ENCODE measurements at regions not wholly inside any gene's neighbourhood (a gene's known extent, or its start where the extent isn't known, plus 50 kb on each side); places are given as distances from the start of the nearest gene placed in this dataset.
"Not testable (repeated sequence)": the region's sequence is repeated elsewhere in the genome, so short reads cannot be mapped to it uniquely, and the experiment has no call there.

DNA sequence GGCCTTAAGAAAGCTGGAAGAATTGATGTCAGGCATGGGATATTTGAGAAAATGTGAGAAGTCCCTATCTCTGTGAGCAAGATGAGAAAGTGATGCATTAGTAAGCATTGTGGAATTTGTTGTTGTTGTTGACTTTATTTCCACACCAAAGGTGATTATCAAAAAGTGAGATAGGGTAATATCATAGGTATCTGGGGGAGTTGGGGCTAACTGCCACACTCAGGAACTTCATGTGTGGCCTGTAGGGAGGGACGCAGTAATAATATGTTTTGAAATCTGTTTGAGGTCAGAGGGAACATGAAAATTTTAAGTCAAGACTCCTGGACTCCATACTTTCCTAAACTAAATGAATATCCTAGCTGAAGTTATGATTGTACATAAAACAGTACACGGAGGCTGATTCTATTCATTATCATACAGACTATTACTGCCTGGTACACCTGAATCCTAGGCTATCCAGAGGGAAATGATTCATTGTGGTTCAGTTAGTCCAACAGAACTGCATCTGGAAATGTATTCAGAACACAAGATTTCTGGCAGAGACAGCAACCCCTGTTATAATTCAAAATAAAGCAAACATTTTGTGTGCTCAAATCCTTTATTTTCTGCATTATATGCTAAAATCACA lies 304.8 kb downstream of the CPS1 start:
- no peak for DNase-seq

DNA sequence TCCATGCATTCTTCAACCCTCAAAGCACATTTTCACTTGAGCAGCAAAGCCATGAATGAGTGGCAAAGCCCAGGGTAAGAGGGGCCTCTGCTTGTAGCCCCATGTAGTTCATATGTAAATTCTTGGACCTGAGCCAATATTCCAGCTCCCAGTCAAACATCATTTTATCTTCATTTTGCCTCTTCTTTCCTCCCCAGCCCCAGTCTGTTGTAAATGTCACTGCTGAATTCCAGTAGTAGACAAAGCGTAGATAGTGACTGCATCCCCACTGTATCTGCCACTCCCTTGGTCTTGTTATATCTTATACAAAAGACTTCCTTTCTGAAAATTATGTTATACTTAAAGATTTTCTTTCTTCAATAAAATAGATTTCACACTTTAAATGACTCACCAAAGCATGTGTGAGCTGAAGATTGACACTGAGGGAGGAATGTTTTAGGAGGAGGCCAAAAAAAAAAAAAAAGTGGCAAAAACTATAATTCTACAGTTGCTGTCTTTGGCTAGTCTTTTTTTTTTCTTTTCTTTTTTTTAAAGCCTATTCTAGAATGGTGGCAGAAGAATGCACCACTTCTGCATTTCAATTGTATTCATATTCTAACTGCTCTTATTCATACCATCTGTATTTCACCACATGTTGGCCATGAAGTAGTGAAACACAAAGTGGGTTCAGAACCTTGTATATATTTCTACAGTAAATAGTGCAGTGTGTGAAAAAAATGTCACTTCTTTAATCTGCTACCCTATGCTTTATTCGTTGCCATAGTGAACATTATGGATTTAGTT lies 306.1 kb downstream of the CPS1 start:
- no peak for DNase-seq

DNA sequence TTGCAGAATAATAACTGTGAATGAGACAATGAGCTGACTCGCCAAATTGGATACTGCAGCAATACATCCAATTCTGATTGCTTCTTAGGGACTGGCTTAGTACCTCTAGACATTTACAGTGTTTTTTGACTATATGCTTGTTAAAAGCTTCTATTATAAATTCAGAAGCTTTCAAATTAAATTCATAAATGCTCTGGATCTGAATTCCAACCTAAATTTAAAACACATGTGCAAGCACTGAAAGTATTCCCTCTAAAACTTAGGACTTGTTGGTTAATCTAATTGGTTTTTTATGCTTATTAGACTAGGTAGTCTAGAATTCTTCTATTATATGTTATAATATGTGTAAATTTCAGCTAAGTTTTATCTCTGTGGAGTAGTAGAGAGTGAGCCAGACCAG lies 306.9 kb downstream of the CPS1 start:
- DNase-seq: no peak

DNA sequence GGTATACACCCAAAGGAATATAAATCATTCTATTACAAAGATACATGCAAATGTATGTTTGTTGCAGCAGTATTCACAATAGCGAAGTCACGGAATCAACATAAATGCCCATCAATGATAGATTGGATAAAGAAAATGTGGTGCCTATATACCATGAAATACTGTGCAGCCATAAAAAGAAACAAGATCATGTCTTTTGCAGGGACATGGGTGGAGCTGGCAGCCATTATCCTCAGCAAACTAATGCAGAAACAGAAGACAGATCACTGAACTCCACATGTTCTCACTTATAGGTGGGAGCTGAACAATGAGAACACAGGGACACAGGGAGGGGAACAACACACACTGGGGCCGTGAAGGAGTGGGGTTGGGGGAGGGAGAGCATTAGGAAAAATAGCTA lies 315.2 kb downstream of the CPS1 start:
- DNase-seq: not testable (repeated sequence)

DNA sequence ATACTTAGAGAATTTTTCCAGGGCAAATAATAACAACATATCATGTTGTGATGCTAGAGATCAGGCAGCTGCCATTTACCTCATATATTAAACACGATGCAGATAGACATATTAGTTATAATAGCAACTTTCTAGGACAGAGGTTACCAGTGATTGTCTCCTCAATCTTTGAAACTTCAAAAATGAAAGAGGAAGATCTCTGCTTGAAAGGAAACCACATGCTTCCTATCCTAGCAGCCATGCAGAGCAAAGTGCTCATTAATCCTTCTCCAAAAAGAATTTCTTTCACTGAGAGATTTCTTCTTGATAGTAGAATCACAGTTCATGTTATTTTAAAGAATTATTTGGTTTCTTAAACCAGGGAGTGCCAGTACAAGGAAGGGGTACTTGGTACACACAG lies 317.2 kb downstream of the CPS1 start:
- DNase-seq: no peak

DNA sequence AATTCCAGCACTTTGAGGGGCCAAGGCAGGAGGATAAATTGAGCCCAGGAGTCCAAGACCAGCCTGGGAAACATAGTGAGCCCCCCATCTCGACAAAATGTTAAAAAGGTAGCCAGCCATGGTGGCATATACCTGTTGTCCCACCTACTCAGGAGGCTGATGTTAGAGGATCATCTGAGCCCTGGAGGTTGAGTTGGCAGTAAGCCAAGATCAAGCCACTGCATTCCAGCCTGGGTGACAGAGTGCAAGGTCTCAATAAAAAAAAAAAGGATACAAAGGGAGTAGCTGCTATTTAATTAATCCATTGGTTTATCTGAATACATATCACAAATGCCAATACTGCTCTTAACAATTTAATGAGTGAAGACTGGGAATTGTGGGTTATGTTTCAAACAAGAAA lies 327.8 kb downstream of the CPS1 start:
- DNase-seq: no peak

DNA sequence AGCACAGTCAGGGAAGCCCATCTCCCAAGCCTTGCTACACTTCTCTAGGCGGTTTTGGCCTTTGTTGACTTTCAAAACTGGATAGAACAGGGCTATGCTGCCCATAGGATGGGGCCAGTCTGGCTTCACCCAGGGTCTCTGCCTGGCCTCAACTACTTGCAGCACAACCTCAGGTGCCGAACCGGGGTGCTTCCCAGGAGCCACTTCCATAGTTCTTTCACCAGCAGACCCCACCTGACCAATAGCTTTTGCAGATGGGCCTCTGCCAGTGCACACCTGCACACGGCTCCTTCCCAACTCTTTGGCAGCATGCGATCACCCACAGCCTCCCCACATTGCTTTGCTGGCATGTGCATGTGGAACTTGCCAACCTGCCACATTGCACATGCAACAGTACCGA lies 331.6 kb downstream of the CPS1 start:
- no peak for DNase-seq

DNA sequence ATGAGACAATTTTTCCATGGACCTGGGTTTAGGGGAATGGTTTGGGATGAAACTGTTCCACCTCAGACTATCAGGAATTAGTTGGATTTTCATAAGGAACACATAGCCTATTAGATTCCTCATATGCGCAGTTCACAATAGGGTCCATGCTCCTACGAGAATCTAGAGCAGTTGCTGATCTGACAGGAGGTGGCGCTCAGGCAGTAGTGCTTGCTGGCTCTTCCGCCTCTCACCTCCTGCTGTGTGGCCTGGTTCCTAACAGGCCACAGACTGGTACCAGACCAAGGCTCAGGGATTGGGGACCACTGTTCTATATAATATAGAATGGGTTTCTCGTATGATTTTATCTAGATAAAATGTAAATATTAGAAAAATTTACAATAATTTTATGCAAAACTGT lies 338.7 kb downstream of the CPS1 start:
- DNase-seq: no peak

DNA sequence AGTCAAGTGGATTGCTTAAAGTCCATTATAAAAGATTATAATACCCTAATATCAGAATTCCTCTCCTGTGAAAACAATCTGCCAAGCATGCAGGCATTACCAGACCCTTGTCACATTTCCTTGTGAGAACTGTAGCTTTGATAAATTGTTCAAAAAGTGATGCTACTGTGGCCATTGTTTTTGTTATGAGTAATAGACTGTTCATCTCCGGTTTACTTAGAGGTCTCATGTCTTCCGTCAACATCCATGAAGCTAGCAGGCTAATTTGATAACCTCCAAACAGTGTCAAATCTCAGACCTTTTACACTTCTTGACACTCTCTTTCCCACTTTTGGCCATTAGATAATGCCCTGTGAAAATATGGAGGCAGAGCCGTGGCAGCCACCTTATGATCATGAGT lies 342.7 kb downstream of the CPS1 start:
- DNase-seq: no peak

DNA sequence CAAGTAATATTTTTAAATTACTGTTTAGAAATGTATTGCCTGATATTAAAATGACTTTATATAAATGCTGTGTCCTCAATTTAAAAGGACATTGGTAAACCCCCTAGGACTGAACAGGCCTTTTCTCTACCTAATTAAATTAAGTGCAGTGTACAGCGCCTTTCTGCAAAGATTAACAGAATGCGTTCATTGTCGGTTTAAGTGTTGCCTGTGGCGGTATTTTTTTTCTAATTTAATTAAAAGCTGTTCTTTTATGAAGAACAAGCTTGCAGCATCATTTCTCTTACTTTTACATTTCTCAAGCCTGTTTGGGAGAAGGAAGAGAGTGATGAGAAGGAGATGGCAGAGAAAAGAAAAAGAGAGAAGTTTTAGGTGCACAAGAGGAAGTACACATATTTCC lies 344.9 kb downstream of the CPS1 start:
- no peak for DNase-seq

DNA sequence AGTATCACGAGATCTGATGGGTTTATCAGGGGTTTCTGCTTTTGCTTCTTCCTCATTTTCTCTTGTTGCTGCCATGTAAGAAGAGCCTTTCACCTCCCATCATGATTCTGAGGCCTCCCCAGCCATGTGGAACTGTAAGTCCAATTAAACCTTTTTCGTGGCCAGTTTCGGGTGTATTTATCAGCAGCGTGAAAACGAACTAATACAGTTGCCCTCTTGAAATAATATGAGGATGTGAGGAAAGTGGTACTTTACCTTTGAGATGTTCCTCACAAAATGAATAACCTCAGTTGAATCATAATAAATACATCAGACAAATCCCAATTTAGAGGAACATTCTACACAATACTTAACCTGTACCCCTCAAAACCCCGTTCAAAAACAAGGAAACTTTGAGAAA lies 356.4 kb downstream of the CPS1 start:
- no peak for DNase-seq

DNA sequence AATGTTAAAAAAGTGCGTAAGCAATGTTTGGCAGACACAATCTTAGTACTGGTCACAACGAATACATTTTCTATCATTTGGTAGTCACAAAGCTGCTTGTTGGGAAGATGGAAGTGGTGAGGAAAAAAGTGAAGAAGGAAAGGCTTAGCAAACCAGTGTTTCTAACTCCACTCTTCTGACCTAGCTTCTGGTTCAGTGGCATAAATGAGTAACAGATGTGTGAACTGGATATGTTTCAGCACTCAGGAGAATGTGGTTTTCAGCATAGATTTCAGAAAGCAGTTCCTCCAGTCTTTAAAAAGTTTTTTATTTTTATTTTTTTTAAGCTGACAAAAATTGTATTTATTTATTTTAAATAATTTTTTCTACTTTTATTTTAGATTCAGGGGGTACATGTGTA lies 357.1 kb downstream of the CPS1 start:
- no peak for DNase-seq

DNA sequence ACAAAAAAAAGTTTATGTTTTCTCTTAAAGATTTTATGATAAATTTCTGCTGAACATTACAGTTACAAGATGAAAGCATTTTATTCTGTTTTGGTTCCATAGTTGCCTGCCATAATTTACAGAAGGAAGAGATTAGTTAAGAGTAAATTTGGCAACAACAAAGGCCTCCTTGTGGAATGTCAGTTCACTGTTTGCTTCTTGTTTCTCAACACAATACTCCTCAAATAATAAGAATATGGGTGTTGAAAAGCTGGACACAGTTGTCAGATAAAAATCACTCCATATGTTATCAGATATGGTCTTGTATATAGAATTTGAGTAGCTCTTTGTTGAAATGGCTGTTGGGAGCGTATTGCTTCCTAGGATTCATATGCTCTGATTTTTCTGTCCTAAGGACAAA lies 359.5 kb downstream of the CPS1 start:
- no peak for DNase-seq

DNA sequence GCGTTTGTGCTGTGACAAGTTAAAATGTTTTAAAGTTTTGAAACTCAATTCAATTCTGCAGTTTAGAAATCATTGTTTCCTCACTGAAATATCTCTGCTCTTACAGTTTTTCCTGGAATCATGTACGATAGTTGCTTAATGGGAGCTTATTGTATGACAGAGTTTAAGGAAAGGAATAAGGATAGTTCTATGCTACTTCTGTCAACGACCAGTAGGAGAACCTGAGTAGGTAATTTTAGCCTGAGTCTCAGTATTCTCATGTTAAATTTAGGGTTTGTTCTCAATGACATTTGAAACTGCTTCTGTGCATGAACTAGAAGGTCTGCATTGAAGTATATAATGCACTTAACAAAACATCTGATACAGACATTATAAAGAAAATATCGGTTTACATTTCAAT lies 361.1 kb downstream of the CPS1 start:
- no peak for DNase-seq

DNA sequence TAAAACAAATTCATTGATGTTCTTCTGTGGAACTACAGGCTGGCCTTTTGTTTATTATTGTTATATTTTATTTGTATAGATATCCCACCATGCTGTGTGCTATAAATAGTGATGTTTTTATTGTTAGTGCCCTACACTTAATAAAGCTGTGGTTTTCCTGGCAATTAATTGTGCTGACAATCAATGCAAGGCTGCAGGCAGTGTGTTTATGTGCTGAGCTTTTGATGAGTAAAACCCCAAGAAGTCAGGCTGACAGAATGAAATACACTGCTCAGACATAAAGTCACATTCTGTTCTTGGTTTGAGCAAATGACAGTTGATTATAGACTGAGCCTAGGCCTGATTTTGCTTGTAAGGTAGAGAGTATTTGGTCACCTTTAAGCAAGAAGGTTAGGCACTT lies 362.7 kb downstream of the CPS1 start:
- no peak for DNase-seq

DNA sequence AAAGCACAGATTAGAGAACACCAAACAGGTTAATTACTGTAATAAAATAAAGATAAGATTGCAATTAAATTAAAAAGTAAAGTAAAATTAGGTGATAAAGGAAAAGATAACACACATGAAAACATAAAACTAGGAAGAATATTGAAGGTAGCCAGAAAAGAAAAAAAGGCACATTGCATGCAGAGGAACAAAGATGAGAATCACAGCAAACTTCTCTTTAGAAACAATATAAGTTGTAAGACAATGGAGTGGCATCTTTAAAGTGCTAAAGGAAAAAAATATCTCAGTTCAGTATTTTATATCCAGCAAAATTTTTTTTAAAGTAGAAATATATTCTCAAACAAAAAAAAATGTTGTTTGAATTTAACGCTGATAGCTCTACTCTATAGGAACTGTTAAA lies 366.0 kb downstream of the CPS1 start:
- no peak for DNase-seq

DNA sequence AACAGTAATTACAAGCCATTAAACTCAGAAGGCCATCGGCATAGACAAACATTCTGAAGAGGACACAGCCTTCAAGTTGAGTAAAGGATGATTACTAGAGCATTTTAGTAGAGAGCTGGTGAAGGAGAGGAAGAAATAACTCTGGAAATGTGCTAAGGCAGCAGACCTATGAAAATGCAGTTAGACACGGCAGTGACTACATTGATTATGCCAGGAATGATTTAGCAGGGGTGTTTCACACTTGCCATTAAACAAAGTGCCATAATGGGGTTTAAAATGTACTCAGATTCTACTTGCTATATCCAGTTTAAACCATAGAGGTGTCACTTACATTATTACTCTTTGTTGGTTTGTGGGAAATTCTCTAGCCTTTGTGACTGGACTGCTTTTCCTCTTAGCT lies 372.3 kb downstream of the CPS1 start:
- no peak for DNase-seq

DNA sequence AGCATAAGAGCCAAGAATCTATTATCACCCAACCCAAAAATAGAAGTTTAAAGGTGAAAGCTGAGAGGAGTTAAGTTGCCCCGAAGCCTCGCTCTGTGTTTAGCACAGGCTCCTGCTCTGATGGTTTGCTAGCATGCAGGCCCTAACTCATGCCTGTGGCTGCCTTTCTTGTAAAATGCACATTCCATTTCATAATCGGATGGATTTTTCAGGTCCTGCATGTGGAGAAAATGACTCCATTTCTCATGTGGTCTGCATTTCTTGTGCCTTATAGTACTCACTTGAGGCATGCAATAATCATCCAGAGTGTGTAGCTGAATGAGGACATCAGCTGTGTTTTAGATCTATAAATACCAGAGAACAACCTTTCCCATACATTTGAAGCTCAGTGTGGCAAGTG lies 381.8 kb downstream of the CPS1 start:
- peak; percentile 8 for DNase-seq

DNA sequence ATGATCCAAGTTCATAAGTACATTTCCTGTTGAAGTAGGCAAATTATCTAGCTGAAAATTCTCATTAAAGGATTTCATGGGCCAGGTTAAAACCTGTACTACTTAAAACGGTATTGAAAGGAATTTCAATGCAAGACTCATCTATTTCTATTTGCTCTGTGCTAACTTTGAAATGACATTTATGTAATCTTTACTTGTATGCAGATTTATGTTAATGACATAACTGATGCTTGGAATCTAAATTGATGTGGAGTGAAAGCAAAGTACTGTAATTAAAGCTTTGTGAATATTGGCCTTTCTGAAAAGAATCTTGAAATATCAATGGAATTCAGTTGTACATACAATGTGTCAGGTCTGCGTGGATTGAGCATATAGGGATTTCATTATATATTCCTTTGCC lies 390.0 kb downstream of the CPS1 start:
- DNase-seq: no peak

DNA sequence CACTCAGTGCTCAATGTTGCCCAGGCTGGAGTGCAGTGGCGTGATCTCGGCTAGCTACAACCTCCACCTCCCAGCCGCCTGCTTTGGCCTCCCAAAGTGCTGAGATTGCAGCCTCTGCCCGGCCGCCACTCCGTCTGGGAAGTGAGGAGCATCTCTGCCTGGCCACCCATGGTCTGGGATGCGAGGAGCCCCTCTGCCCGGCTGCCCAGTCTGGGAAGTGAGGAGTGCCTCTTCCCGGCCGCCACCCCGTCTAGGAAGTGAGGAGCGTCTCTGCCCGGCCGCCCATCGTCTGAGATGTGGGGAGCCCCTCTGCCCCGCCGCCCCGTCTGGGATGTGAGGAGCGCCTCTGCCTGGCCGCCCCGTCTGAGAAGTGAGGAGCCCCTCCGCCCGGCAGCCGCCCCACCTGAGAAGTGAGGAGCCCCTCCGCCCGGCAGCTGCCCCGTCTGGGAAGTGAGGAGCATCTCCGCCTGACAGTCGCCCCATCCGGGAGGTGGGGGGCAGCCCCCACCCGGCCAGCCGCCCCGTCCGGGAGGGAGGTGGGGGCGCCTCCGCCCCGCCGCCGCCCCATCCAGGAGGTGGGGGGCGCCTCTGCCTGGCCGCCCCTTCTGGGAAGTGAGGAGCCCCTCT lies 394.1 kb downstream of the CPS1 start:
- DNase-seq: not testable (repeated sequence)

DNA sequence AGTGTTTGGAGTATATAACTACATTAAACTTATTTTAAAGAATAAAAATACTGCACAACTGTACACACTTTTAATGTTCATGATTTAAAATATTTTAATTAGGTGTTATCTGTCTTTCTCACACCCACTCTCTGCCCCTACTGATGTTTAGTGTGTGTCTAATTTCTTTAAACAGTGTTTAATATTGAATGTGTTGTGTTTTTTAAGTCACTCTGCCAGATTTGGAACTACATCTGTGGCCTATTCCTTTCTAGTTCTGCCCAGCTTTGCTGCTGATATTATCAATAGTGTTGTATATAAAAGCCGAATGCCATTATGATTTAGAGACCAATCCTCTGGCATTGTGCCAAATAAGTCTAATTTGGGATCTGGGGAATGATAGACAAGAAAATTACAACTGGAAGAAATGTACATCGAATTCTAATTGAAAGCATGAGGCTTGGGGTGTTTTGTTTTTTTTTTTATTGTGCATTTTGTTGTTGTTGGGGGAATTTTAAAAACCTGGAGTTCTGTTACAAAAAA lies 398.0 kb downstream of the CPS1 start:
- DNase-seq: no peak

DNA sequence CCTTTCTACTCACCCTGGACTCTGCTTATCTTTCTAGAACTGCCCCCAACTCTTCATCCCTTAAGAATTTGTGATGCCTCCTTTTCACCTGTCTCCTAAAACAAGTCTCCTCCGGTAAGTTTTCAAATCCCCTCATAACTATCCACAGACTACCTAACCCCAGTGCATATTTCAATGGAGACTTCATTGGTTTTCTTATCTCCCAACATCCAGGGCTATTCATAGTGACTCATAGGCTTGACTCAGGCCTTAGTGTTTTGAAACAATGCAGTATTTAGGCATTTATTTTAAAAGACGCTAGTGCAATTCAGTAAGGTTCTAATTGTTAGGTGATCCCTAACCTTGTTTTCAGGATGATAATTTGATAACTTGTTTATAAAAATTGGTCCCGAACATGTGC lies 399.2 kb downstream of the CPS1 start:
- DNase-seq: peak; percentile 9

DNA sequence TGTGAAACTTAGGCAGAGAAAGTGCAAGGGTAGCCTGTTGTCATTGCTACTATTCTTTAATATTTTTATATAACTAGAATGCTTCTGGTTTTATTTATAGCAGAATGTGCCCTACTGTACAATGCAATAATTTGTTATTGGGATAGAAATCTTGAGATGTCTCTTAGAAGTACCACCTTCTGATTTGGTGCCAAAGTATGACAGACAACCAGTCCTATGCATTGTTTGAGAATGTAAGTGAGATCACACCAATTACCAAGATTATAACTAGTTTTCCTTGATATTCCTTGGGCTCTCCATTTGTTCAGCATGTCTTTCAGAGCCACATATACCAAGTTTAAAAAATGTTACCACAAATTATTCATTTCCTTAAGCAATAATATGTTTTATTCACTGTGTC lies 399.7 kb downstream of the CPS1 start:
- no peak for DNase-seq

DNA sequence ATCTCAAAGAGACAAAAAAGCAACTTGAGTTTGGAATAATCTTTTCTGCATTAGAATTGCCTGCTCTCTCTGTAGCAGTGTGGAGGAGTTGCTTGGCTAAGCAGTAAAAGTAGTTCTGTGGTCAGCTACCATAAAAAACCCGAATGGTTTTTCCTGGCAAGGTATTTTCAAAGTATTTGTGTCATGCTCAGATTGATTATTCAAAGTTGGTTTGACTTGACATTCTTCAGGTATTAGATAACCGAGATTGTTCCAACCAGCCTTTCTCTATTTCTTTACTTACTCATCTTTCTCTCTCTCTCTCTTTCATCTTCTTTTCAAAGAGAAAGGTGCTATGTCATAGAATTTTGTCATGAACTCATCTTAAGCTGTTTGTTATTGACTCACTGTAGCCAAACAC lies 404.9 kb downstream of the CPS1 start:
- no peak for DNase-seq

All from fibroblast of skin of scalp (primary cell).